Sigmoid colon (tissue), 4 donors: ENCODE measurements at regions not wholly inside any gene's neighbourhood (a gene's known extent, or its start where the extent isn't known, plus 50 kb on each side); places are given as distances from the start of the nearest gene placed in this dataset.

Experiments
- CTCF ChIP-seq, 4 experiments: fragments of 450-650 bp in 3 of 4; fragments of 200-600 bp in 1 of 4; IDR thresholded peaks; one replicate each; pipeline ENCODE4 v1.5.1; 2016 to 2019; ENCODE audit warnings: antibody characterized with exemption in 4 of 4, mild to moderate bottlenecking in 3 of 4, moderate library complexity in 2 of 4
- EP300 ChIP-seq, 4 donors: sonication (generic); formaldehyde crosslinking; IDR thresholded peaks; one replicate each; pipeline ENCODE4 v1.6.1; 2017; ENCODE audit warnings: antibody characterized with exemption in 4 of 4
- POLR2A ChIP-seq, 2 donors: fragments of 450-650 bp; IDR thresholded peaks; one replicate each; pipeline ENCODE4 v1.6.1; 2016; ENCODE audit warnings: antibody characterized with exemption in 2 of 2, mild to moderate bottlenecking in 2 of 2, moderate library complexity in 2 of 2

- TF ChIP-seq POLR2A (IDR thresholded peaks at IDR 0.05) (no peak), CTCF (IDR thresholded peaks at IDR 0.05) (no peak), EP300 (IDR thresholded peaks at IDR 0.05) (no peak)
Observed at GRCh38 chr5:163878490-163878889, 373.1 kb downstream of the MAT2B start.
